HepG2 (cell line): ENCODE measurements at regions not wholly inside any gene's neighbourhood (a gene's known extent, or its start where the extent isn't known, plus 50 kb on each side); places are given as distances from the start of the nearest gene placed in this dataset.

Source experiments
- RAD21 ChIP-seq: fragments of 450-650 bp; formaldehyde crosslinking; IDR thresholded peaks from 2 replicates; pipeline ENCODE4 v1.5.0; 2020; ENCODE audit warnings: mild to moderate bottlenecking
- SMAD3 ChIP-seq: sonication (generic); formaldehyde crosslinking; IDR thresholded peaks from 2 replicates; pipeline ENCODE4 v1.4.0; 2020; ENCODE audit warnings: missing genetic modification reagents
- ZNF121 ChIP-seq: sonication (generic); formaldehyde crosslinking; IDR thresholded peaks from 2 replicates; pipeline ENCODE4 v1.5.0; 2020; ENCODE audit warnings: mild to moderate bottlenecking, missing genetic modification reagents
- ZNF746 ChIP-seq: sonication (generic); formaldehyde crosslinking; IDR thresholded peaks from 2 replicates; pipeline ENCODE4 v1.8.0; 2022; ENCODE audit warnings: mild to moderate bottlenecking, missing genetic modification reagents
- TF ChIP-seq, protein P1 (sequence below), 2 experiments: sonication (generic) in 1 of 2; formaldehyde crosslinking in 1 of 2; IDR thresholded peaks; 2 replicates each; pipeline versions ENCODE4 v1.4.0 to v1.6.1; 2018 to 2020; ENCODE audit warnings: missing genetic modification reagents in 2 of 2, borderline replicate concordance in 1 of 2, low read depth in 1 of 2, mild to moderate bottlenecking in 1 of 2, missing biosample characterization in 1 of 2

DNA sequence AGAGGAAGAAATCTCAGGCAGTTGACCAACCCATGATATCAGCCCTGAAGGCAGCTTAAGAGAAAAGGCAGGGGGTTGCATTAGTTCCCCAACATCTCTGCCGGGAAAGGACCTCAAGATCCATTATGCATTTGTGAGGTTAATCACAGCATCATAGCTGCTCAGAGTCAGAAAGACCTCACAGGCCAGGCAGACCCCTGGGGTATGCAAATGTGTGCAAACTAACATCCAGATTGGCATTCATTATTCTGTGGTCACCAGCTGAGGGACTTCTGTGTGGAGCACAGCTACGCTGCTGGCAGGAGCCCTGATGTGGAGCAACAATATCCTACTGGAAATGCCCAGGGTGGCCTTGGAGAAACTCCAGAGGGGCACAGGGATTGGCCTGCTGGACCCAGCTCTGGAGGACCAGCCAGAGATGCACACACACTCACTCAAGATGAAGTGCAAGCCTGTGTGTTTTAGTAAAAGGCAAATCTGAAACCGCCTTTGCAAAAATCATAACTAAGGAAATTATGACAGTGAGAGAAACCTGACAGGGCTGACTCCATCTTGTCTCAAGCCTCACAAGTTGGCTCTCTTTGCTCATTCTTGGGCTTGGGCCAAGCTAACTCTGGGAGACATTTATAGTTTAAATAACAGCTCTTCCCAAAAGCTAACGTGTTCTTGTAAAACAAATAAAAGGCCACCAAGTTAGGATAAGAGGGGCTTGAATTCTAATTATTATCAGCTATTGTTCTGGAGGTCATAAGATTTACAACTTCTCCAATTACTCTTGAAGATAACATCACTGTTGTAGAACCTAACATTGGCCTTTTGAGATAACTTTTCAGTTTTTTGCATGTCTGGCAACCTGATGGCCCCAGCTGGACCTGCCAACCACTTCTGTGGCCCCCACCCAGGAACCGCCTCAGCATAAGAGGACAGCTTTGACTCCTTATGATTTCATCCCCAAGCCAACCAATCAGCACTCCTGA lies 257.1 kb downstream of the UACA start:
- TF ChIP-seq ZNF746 (CRISPR knock-in tag) = no peak
- TF ChIP-seq, protein P1, sequence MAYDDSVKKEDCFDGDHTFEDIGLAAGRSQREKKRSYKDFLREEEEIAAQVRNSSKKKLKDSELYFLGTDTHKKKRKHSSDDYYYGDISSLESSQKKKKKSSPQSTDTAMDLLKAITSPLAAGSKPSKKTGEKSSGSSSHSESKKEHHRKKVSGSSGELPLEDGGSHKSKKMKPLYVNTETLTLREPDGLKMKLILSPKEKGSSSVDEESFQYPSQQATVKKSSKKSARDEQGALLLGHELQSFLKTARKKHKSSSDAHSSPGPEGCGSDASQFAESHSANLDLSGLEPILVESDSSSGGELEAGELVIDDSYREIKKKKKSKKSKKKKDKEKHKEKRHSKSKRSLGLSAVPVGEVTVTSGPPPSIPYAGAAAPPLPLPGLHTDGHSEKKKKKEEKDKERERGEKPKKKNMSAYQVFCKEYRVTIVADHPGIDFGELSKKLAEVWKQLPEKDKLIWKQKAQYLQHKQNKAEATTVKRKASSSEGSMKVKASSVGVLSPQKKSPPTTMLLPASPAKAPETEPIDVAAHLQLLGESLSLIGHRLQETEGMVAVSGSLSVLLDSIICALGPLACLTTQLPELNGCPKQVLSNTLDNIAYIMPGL (CRISPR knock-in tag; IDR thresholded peaks at IDR 0.05; ENCODE audit: borderline replicate concordance in 1 of 2, low read depth in 1 of 2) = no peak
- no peak for TF ChIP-seq SMAD3 (CRISPR knock-in tag)
- no peak for TF ChIP-seq RAD21
- TF ChIP-seq ZNF121 (CRISPR knock-in tag) = no peak
